ENCODE measurements at regions not wholly inside any gene's neighbourhood (a gene's known extent, or its start where the extent isn't known, plus 50 kb on each side); places are given as distances from the start of the nearest gene placed in this dataset.

DNA sequence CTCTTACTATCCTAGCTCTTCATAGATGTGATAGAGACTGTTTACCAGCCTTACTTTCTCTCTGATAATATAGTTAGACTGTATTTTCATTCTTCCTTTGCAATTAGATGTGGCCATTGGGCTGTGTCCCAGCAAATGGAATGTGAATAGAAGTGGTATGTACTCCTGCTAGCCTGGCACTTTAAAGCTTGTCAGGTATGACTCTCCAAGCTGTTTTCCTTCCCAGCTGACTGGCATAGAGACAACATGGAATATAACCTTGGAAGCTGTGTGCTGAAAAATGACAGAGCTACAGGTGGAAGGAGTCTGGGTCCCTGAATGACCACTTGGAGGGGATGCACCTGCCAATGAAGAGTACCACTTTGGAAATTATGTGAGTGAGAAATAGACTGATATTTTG, 116.2 kb downstream of the DIRAS2 start:
- no peak for TF ChIP-seq EP300 (IDR thresholded peaks at IDR 0.05; ENCODE audit: borderline replicate concordance)
- TF ChIP-seq TAF1 (IDR thresholded peaks at IDR 0.05; ENCODE audit: low read depth), result no peak
